CD14-positive monocyte (primary cell): ENCODE measurements at regions not wholly inside any gene's neighbourhood (a gene's known extent, or its start where the extent isn't known, plus 50 kb on each side); places are given as distances from the start of the nearest gene placed in this dataset.

Experiments
- DNase-seq, 3 donors: peaks; one replicate each; pipeline ENCODE4 v3.0.0-alpha.2; 2011 to 2022
- H2AFZ ChIP-seq: 2 replicates; pipeline ENCODE4 v1.6.0; 2012; ENCODE audit warnings: mild to moderate bottlenecking, low read depth, low read length, inconsistent platforms; ENCODE audit not compliant: insufficient read depth, poor library complexity, severe bottlenecking
- H3K27ac ChIP-seq, 2 donors: 1 replicate in 1 of 2; 2 replicates in 1 of 2; pipeline ENCODE4 v1.5.1; 2012 to 2013; ENCODE audit warnings: low read length in 2 of 2, control low read depth in 1 of 2, inconsistent platforms in 1 of 2, low read depth in 1 of 2, mild to moderate bottlenecking in 1 of 2
- H3K27me3 ChIP-seq, 2 donors: one replicate each; pipeline versions ENCODE4 v1.6.0 to v1.6.1; 2011 to 2013; ENCODE audit warnings: low read length in 2 of 2; ENCODE audit not compliant: control insufficient read depth in 2 of 2, insufficient read depth in 2 of 2
- H3K36me3 ChIP-seq, 2 donors: replicated peaks in 1 of 2; 1 replicate in 1 of 2; 2 replicates in 1 of 2; pipeline versions ENCODE4 v1.5.1 to v1.6.1; 2012 to 2013; ENCODE audit warnings: low read length in 2 of 2, control low read depth in 1 of 2, inconsistent platforms in 1 of 2, mild to moderate bottlenecking in 1 of 2; ENCODE audit not compliant: insufficient read depth in 2 of 2, control insufficient read depth in 1 of 2
- H3K4me1 ChIP-seq, 2 donors: 1 replicate in 1 of 2; 2 replicates in 1 of 2; pipeline versions ENCODE4 v1.5.1 to v1.6.1; 2012 to 2013; ENCODE audit warnings: low read length in 2 of 2, control low read depth in 1 of 2, inconsistent platforms in 1 of 2, mild to moderate bottlenecking in 1 of 2, moderate library complexity in 1 of 2; ENCODE audit not compliant: insufficient read depth in 2 of 2, control insufficient read depth in 1 of 2
- H3K4me2 ChIP-seq: replicated peaks from 2 replicates; pipeline ENCODE3; 2012; ENCODE audit warnings: low read length, moderate library complexity, mild to moderate bottlenecking; ENCODE audit not compliant: poor library complexity, severe bottlenecking; ENCODE audit errors: extremely low read depth
- H3K4me3 ChIP-seq, 3 experiments: fragments of 200-600 bp in 1 of 3; sonication (generic) in 1 of 3; replicated peaks in 1 of 3; 1 replicate in 2 of 3; 2 replicates in 1 of 3; pipeline ENCODE4 v1.5.1; 2011 to 2013; ENCODE audit warnings: low read length in 3 of 3, mild to moderate bottlenecking in 3 of 3, control low read depth in 2 of 3, low read depth in 2 of 3, inconsistent platforms in 1 of 3, moderate library complexity in 1 of 3
- H3K79me2 ChIP-seq: 2 replicates; pipeline ENCODE4 v1.6.0; 2012; ENCODE audit warnings: mild to moderate bottlenecking, control low read depth, inconsistent platforms, low read length, moderate library complexity; ENCODE audit not compliant: insufficient read depth
- H3K9ac ChIP-seq: 2 replicates; pipeline ENCODE4 v1.6.0; 2017; ENCODE audit warnings: low read length, mild to moderate bottlenecking; ENCODE audit not compliant: insufficient read depth, poor library complexity, severe bottlenecking
- H3K9me3 ChIP-seq, 2 donors: replicated peaks in 1 of 2; 1 replicate in 1 of 2; 2 replicates in 1 of 2; pipeline versions ENCODE4 v1.5.1 to v1.6.1; 2012 to 2013; ENCODE audit warnings: low read length in 2 of 2, control low read depth in 1 of 2; ENCODE audit not compliant: control insufficient read depth in 1 of 2, insufficient read depth in 1 of 2
- H4K20me1 ChIP-seq: 2 replicates; pipeline ENCODE4 v1.6.0; 2012; ENCODE audit warnings: mild to moderate bottlenecking, low read length, control low read depth, moderate library complexity; ENCODE audit not compliant: insufficient read depth
- H3K27ac Mint-ChIP-seq, 7 donors: one replicate each; pipeline ENCODE4 v1.8.0; 2020; ENCODE audit warnings: mild to moderate bottlenecking in 7 of 7, mixed read lengths in 7 of 7, moderate library complexity in 6 of 7, inconsistent platforms in 2 of 7
- H3K27me3 Mint-ChIP-seq, 3 donors: one replicate each; pipeline ENCODE4 v1.8.0; 2021 to 2022; ENCODE audit warnings: low read depth in 3 of 3, mild to moderate bottlenecking in 3 of 3, mixed read lengths in 3 of 3, moderate library complexity in 3 of 3, inconsistent platforms in 1 of 3
- H3K36me3 Mint-ChIP-seq, 2 donors: one replicate each; pipeline ENCODE4 v1.8.0; 2020; ENCODE audit warnings: mixed read lengths in 2 of 2, inconsistent platforms in 1 of 2, mild to moderate bottlenecking in 1 of 2
- H3K4me1 Mint-ChIP-seq: one replicate; pipeline ENCODE4 v1.8.0; 2020; ENCODE audit warnings: mild to moderate bottlenecking, mixed read lengths
- H3K4me3 Mint-ChIP-seq, 2 donors: one replicate each; pipeline ENCODE4 v1.8.0; 2020; ENCODE audit warnings: mild to moderate bottlenecking in 2 of 2, mixed read lengths in 2 of 2, moderate library complexity in 1 of 2
- H3K9me3 Mint-ChIP-seq, 7 donors: one replicate each; pipeline ENCODE4 v1.8.0; 2020 to 2022; ENCODE audit warnings: mixed read lengths in 7 of 7, mild to moderate bottlenecking in 6 of 7, moderate library complexity in 6 of 7, inconsistent platforms in 2 of 7
- WGBS: methylation state at CpG from one replicate; pipeline ENCODE4 v1.1.5; 2013; ENCODE audit warnings: missing lambda C conversion rate; ENCODE audit not compliant: insufficient coverage; 5-methylcytosine and 5-hydroxymethylcytosine counted together
- intact Hi-C, 2 donors: fragments of 100-400 bp; cut with micrococcal nuclease; formaldehyde crosslinking; loops; one replicate each; pipeline versions ENCODE4 v1.15.0 to v1.15.1; 2023
- TF ChIP-seq, protein P1 (sequence below): fragments of 200-600 bp; IDR thresholded peaks from one replicate; pipeline ENCODE4 v1.8.0; 2022; ENCODE audit warnings: antibody characterized with exemption, mild to moderate bottlenecking

GRCh38 chr4:117376692-117377091, 291.3 kb upstream of the TRAM1L1 start:
- Histone ChIP-seq H3K4me1 (no peaks in the 10 kb centered on the region), H3K9ac (no peak overlapping the region)
- peaks cover 0 to 2% (median 0%) of the 10 kb centered on the region in 3 donors for H3K27me3 Mint-ChIP-seq

GRCh38 chr4:117378942-117379341, 293.6 kb upstream of the TRAM1L1 start:
- H3K27ac Mint-ChIP-seq = no peak overlapping the region
- H3K27me3 ChIP-seq = no peaks in the 10 kb centered on the region
- no peaks in the 10 kb centered on the region for H3K36me3 Mint-ChIP-seq
- H3K36me3 ChIP-seq = no peaks in the 10 kb centered on the region
- TF ChIP-seq, protein P1, sequence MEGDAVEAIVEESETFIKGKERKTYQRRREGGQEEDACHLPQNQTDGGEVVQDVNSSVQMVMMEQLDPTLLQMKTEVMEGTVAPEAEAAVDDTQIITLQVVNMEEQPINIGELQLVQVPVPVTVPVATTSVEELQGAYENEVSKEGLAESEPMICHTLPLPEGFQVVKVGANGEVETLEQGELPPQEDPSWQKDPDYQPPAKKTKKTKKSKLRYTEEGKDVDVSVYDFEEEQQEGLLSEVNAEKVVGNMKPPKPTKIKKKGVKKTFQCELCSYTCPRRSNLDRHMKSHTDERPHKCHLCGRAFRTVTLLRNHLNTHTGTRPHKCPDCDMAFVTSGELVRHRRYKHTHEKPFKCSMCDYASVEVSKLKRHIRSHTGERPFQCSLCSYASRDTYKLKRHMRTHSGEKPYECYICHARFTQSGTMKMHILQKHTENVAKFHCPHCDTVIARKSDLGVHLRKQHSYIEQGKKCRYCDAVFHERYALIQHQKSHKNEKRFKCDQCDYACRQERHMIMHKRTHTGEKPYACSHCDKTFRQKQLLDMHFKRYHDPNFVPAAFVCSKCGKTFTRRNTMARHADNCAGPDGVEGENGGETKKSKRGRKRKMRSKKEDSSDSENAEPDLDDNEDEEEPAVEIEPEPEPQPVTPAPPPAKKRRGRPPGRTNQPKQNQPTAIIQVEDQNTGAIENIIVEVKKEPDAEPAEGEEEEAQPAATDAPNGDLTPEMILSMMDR = no peak
- no peak overlapping the region for H3K27ac ChIP-seq
- H3K9me3 Mint-ChIP-seq = no peaks in the 10 kb centered on the region
- H3K4me3 Mint-ChIP-seq = no peak overlapping the region
- H3K4me3 ChIP-seq = no peak overlapping the region
- no peak overlapping the region for H2AFZ ChIP-seq
- no peaks in the 10 kb centered on the region for H3K4me1 Mint-ChIP-seq
- H3K9ac ChIP-seq = no peak overlapping the region
- intact Hi-C loops = no loop called here
- no peaks in the 10 kb centered on the region for H3K79me2 ChIP-seq
- H3K4me2 ChIP-seq = no peak overlapping the region
- peaks cover 0 to 2% (median 0%) of the 10 kb centered on the region in 3 donors for H3K27me3 Mint-ChIP-seq
- H3K4me1 ChIP-seq = no peaks in the 10 kb centered on the region
- WGBS = 92% methylated on average over 2 of the region's 7 CpGs
- DNase-seq = no peak
- no peaks in the 10 kb centered on the region for H4K20me1 ChIP-seq
- no peaks in the 10 kb centered on the region for H3K9me3 ChIP-seq

More at GRCh38 chr4:117376692-117377091, 291.3 kb upstream of the TRAM1L1 start:
- no peaks in the 10 kb centered on the region for H3K9me3 Mint-ChIP-seq
- Histone ChIP-seq H3K4me3 (no peak overlapping the region), H4K20me1 (no peaks in the 10 kb centered on the region), H3K27ac (no peak overlapping the region), H3K9me3 (no peaks in the 10 kb centered on the region), H3K79me2 (no peaks in the 10 kb centered on the region), H3K36me3 (no peaks in the 10 kb centered on the region), H2AFZ (no peak overlapping the region), H3K27me3 (no peaks in the 10 kb centered on the region), H3K4me2 (no peak overlapping the region)
- no peak for DNase-seq
- H3K4me3 Mint-ChIP-seq = no peak overlapping the region
- H3K4me1 Mint-ChIP-seq = no peaks in the 10 kb centered on the region
- H3K36me3 Mint-ChIP-seq = no peaks in the 10 kb centered on the region
- TF ChIP-seq, protein P1 = no peak
- no peak overlapping the region for H3K27ac Mint-ChIP-seq
- intact Hi-C loops = no loop called here
